ENCODE measurements at regions not wholly inside any gene's neighbourhood (a gene's known extent, or its start where the extent isn't known, plus 50 kb on each side); places are given as distances from the start of the nearest gene placed in this dataset.

- no peak for FAIRE-seq
These were observed 1094.0 kb upstream of the KLHL29 start for GRCh38 chr2:22290909-22291473.

- FAIRE-seq, result no peak
These were observed 1083.8 kb upstream of the KLHL29 start for GRCh38 chr2:22301228-22301627.

- no peak for FAIRE-seq
These were observed 1058.7 kb upstream of the KLHL29 start for GRCh38 chr2:22326250-22326649.

GRCh38 chr2:22329211-22330154 lies 1055.5 kb upstream of the KLHL29 start:
- FAIRE-seq, result no peak

- no peak for FAIRE-seq
These were observed 1048.6 kb upstream of the KLHL29 start for GRCh38 chr2:22336414-22336813.

DNA sequence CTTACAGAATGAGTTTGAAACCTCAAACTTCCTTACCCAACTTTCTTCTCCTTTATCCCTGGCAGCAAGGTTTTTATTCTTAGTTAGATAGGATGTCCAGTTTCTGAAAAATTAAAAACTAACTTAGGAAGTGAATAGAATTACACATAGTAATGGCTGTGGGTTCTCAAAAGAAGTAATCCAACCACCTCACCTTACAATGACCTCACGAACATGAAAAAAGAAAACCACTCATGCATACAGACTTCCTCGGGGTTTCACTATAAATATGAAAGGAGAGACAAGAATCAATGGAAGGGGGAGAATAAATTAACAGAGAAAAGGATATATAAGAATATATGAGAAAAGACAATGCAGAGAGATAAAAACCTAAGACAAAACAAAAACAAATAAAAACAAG lies 1044.3 kb upstream of the KLHL29 start:
- FAIRE-seq, result no peak

- FAIRE-seq, result no peak
These were observed 1037.7 kb upstream of the KLHL29 start for GRCh38 chr2:22347306-22347705.

GRCh38 chr2:22350621-22351020 lies 1034.4 kb upstream of the KLHL29 start:
- no peak for FAIRE-seq

GRCh38 chr2:22355816-22356433 lies 1029.1 kb upstream of the KLHL29 start:
- FAIRE-seq, result no peak

DNA sequence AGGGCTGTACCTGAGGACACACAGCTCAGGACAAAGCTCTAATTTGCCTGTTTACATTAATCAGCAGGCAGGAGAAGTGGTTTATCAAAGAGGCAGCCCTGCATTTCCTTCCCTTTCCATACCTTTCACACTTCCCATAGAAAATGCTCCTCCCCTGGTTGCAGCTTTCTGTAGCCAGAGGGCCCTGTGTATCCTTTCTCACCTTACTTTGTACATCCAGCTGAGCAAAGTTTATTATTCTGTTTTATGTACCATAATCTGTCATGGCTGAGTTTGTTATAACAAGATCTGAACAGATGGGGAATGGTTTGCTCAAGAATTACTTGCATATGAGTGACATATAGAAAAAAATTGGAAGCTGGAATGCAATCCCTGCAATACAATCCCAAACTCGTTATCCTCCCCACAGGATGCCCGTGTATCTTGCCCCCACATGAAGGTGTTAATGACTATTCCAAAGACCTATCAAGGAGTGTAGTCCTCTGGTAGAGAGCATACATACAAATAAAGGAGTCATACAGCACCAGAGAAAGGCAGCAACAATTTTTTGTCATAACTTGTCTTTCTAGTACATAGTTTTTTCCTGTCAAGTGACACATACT lies 1025.8 kb upstream of the KLHL29 start:
- FAIRE-seq, result no peak

DNA sequence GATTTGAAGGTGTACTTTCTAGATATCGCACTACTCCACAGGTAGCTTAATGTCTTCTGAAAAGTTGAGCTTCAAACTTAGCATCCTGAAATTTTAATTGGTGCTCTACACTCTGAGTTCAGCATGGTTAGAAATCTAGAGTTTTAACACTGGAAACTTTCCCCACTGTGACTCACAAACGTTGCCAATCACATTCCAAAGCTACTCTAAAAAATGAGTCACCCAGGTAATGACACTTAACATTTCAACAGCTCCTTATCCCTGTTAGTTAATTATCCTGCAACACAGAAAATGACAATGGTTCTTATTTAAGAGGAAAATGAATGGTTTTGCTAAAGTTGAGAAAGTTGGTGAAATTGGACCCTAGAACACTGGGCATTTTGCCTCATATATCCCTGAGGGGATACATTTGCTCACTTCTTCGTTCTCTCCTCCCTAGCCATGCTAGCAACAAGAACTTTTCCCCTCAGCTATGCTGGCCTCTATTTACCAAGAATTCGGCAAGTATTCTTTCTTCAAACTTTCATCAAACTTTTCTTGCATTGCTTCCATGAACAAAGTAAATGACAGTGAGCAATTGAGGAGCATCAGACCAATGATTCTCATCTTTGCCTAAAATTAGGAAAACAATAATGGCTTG lies 1024.1 kb upstream of the KLHL29 start:
- no peak for FAIRE-seq

- FAIRE-seq, result no peak
These were observed 1023.4 kb upstream of the KLHL29 start for GRCh38 chr2:22361571-22361970.

- no peak for FAIRE-seq
These were observed 1009.9 kb upstream of the KLHL29 start for GRCh38 chr2:22375096-22375495.

DNA sequence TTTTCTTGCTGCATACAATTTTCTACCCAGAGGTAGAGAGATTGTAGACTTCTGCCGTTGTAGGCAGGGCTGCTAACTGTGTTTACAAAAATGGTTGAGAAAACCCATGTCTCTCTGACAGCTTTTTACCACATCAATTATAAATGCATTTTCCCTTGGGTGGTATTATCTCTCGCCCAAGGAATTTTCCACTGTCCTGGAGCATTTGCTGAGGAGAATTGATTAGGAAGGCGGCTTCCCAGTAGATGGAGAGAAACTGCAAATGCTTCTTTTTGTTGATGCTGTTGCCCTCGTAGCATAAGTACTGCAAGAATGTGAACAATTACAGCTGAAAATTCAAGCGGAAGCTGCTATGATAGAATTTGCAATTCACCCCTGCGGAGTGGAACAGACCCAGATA lies 1007.7 kb upstream of the KLHL29 start:
- FAIRE-seq, result no peak

DNA sequence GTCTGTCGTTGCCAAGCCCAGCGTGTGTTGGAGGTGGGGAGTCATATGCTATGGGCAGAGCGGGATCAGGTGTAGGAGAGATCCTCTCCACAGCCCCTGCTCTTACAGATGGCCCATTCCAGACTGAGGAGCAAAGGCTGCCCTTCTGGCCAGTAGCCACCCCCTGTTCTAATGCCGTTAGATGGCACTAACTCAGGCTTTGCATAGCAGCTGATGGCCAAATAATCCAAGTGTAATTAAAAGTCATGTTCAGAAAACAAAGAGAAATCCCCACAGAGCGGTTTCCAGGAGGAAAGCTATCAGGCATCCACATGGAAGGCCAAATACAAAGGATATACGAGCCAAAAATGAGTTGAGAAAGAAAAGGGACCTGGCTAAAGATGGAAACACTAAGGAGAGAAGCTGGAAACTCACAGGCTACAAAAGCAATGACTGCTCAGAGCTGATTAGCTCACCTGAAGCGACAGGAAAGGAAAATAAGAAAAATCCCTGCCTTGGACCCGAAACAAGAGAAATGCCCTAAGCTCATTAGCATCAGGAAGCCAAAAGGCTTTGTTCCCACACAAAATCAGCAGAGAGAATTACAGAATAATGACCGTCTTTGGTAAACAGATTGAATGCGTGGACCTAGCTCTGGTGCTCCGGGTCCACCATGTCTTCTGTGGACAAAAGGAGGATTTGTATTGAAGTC lies 1002.4 kb upstream of the KLHL29 start:
- no peak for FAIRE-seq

GRCh38 chr2:22397847-22398246 lies 987.1 kb upstream of the KLHL29 start:
- no peak for FAIRE-seq

- no peak for FAIRE-seq
These were observed 981.2 kb upstream of the KLHL29 start for GRCh38 chr2:22403748-22404147.

GRCh38 chr2:22406625-22407024 lies 978.4 kb upstream of the KLHL29 start:
- no peak for FAIRE-seq

- no peak for FAIRE-seq
These were observed 964.9 kb upstream of the KLHL29 start for GRCh38 chr2:22420076-22420475.

DNA sequence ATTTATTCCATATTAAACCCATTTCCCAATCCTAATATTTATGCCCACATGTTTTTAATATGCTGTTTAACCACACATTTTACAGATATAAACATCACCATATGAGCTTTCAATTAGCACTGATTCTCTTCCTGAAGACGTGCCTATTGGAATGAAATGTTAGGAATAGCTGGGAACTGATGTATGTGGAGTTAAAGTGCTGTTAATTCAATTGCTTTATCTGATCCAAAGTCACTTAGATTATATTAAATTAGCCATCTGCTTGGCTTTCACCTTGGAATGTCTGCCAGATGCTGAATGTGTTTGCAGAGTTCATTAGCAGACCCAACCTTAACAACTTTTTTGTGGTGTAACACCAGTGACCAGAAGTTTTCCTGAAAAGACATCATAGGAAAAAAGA lies 942.9 kb upstream of the KLHL29 start:
- FAIRE-seq, result no peak

DNA sequence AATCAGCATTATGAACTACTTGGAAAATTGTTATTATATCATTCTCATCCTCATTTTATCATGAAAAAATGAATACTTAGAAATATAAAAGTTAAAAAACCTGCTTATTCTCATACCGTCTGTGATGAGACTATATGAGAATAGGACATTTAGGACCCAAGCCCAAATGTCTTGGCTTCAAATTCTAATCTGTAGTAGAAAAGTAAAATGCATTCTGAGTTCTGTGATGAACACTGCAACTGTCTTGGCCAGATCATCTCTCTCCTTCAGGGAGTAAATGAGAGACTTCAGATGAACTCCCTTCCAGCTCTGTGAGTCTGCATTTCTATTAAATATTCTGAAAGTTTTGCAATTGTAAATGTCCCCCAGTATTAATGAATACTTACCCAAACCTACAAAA lies 940.7 kb upstream of the KLHL29 start:
- FAIRE-seq, result no peak

DNA sequence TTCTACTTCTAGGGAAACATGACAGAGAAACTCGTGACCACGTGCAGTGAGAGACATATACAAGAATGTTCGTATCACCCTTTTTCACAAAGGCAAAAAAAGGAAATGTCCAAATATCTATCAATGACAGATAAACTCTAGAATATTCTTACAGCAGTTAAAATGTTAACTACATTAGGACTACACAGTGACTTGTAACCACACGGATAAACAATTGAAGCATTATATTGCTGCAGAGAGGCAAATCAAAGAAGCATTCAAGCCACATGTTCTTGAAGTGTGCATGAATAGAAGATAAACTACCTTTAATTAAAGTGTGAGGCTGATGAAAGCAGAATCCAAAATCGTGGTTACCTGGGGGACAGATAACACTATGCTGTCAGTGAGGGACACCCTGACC lies 935.3 kb upstream of the KLHL29 start:
- FAIRE-seq, result no peak

DNA sequence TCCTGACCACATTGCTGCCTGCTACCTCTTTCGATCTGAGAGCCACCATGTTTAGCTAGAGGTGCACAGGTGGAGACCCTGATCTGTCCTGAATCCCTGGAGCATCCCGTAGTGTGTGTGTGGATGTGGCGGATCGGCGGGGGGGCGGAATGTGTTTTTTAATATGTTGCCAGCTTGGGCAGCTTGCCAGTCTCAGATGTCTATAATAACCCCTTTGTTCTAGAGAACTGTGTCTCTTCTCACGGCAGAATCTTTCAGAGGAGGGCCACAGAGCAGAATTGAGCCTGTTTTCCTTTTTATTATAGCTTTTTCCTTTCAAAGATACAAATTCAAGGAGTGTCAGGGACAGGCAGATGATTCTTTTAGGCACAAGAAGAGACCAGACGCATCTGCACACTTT lies 934.1 kb upstream of the KLHL29 start:
- no peak for FAIRE-seq

Data from A204.1 (cell line).